DMS153 (cell line): ENCODE measurements at regions not wholly inside any gene's neighbourhood (a gene's known extent, or its start where the extent isn't known, plus 50 kb on each side); places are given as distances from the start of the nearest gene placed in this dataset.
"Not testable (repeated sequence)": the region's sequence is repeated elsewhere in the genome, so short reads cannot be mapped to it uniquely, and the experiment has no call there.

Experiments
- DNase-seq: peaks from one replicate; lab custom pipeline; 2025; lab: John Stamatoyannopoulos, UW

DNA sequence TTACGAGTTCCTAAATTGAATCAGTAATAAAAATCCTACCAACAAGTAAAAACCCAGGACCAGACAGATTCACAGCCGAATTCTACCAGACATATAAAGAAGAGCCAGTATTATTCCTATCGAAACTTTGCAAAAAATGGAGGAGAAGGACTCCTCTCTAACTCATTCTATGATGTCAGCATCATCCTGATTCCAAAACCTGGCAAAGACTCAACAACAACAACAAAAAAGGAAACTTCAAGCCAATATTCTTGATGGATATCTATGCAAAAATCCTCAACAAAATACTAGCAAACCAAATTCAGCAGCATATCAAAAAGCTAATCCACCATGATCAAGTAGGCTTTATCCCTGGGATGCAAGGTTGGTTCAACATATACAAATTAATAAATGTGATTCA, 84.6 kb upstream of the ADRB2 start:
- not testable (repeated sequence) for DNase-seq

- DNase-seq = not testable (repeated sequence)
These were observed 82.0 kb upstream of the ADRB2 start for GRCh38 chr5:148744380-148744779.

GRCh38 chr5:148746826-148747535, 79.4 kb upstream of the ADRB2 start:
- DNase-seq = no peak

DNA sequence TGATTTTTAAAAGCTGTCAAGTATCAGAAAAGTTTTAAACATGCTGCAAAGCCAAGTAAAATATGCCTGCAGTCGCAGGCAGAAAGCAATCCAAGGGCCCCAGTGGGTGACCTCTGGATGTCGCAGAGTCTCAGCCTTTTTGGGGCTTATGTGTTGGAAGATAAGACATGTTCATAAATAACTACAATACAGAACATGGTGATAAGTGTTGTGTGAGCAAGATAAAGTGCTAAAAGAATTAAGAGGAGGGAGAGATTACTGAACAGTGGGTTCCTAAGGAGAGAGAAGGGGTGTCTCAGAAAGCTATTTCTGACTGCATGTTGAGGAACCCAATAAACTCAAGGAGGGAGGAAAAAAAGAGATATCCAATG, 78.9 kb upstream of the ADRB2 start:
- DNase-seq = no peak

- no peak for DNase-seq
These were observed 77.6 kb upstream of the ADRB2 start for GRCh38 chr5:148748702-148749392.

- no peak for DNase-seq
These were observed 75.8 kb upstream of the ADRB2 start for GRCh38 chr5:148750614-148751013.

GRCh38 chr5:148751025-148751424, 75.4 kb upstream of the ADRB2 start:
- DNase-seq = no peak

DNA sequence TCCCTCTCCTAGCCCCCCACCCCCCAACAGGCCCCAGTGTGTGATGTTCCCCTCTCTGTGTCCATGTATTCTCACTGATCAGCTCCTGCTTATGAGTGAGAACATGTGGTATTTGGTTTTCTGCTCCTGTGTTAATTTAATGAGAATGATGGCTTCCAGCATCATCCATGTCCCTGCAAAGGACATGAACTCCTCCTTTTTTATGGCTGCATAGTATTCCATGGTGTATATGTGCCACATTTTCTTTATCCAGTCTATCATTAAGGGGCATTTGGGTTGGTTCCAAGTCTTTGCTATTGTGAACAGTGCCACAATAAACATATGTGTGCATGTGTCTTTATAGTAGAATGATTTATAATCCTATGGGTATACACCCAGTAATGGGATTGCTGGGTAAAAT, 74.0 kb upstream of the ADRB2 start:
- DNase-seq = not testable (repeated sequence)

- DNase-seq = no peak
These were observed 67.3 kb upstream of the ADRB2 start for GRCh38 chr5:148759101-148759500.

GRCh38 chr5:148760945-148761638, 65.3 kb upstream of the ADRB2 start:
- DNase-seq = no peak

DNA sequence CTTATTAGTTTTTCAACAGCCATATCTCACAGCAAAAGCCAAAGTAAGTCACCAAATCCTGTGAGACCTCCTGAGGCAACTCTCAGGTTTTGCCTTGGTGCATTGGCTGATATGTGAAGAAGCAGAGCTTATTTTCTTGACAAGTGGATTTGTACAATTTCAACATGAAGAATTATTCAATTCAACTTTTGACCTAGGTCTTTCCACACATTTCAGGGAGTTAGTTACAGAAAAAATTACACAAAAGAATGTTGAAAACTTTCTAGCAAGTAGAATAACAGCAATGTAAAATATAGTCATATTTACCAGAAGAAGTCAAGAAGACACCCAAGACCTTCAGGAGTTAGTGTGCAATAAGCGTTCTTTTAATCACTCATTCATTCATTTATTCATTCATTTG, 62.4 kb upstream of the ADRB2 start:
- DNase-seq = no peak

GRCh38 chr5:148765061-148765460, 61.4 kb upstream of the ADRB2 start:
- no peak for DNase-seq

GRCh38 chr5:148768806-148769415, 57.5 kb upstream of the ADRB2 start:
- DNase-seq = no peak

GRCh38 chr5:148769941-148770340, 56.5 kb upstream of the ADRB2 start:
- DNase-seq = no peak

GRCh38 chr5:148774313-148774712, 52.1 kb upstream of the ADRB2 start:
- no peak for DNase-seq

GRCh38 chr5:148776261-148776660, 50.1 kb upstream of the ADRB2 start:
- no peak for DNase-seq
